ENCODE measurements at regions not wholly inside any gene's neighbourhood (a gene's known extent, or its start where the extent isn't known, plus 50 kb on each side); places are given as distances from the start of the nearest gene placed in this dataset.

DNA sequence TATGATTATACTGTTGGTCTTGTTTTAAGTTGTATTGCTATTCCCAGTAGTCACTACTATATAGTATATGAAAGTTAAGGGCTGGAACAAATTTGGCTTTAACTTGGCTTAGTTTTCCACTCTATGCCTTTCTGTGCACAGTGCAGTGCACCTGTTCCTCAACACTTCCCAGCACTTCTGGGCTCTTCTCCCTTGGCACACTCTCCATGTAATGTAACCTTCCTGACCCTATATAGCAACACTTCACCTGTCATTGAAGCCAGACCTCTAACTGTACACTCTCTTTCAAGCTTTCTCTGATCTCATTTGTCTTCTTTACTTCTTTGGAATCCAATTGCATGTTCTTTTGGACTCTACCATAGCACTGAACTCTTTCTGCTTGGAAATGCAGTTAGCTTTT is 83.9 kb upstream of the SMIM30 start:
- Histone ChIP-seq H3K9ac (ENCODE audit: control insufficient read depth, insufficient read depth, low read length) (no peak overlapping the region), H3K4me2 (ENCODE audit: control insufficient read depth, insufficient read depth) (no peak overlapping the region), H3K4me3 (no peak overlapping the region), H4K20me1 (ENCODE audit: control insufficient read depth, insufficient read depth) (no peaks in the 10 kb centered on the region), H3K36me3 (ENCODE audit: control insufficient read depth in 2 of 2, insufficient read depth in 2 of 2, low read length in 1 of 2) (no peaks in the 10 kb centered on the region), H3K27me3 (replicated peaks in 1 of 2; ENCODE audit: control insufficient read depth in 2 of 2, insufficient read depth in 2 of 2, low read length in 1 of 2) (no peaks in the 10 kb centered on the region), H3K4me1 (ENCODE audit: control insufficient read depth, insufficient read depth, low read length) (no peaks in the 10 kb centered on the region), H3K79me2 (ENCODE audit: control insufficient read depth, insufficient read depth, low read length) (no peaks in the 10 kb centered on the region), H3K27ac (ENCODE audit: control insufficient read depth, insufficient read depth) (no peak overlapping the region), H2AFZ (ENCODE audit: control insufficient read depth, low read depth, low read length) (no peak overlapping the region), H3K9me3 (replicated peaks; ENCODE audit: control insufficient read depth, insufficient read depth, low read length) (no peaks in the 10 kb centered on the region)
- in situ Hi-C loops (cut with MboI) = no loop called here
- BruUV-seq (replicated peaks) = no TSS peak
- TF ChIP-seq NFYA (IDR thresholded peaks at IDR 0.05; ENCODE audit: borderline replicate concordance, low read depth, low read length) (no peak), RCOR1 (conservative IDR thresholded peaks at IDR 0.05; ENCODE audit: low read depth, low read length) (no peak)
- FAIRE-seq (no peak), ATAC-seq (no peak), DNase-seq (ENCODE audit: low read depth, low spot score) (no peak)
- intact Hi-C loops (cut with micrococcal nuclease; ENCODE audit: unreplicated experiment) = no loop called here
- ChIA-PET SMC1A (ENCODE audit: uncharacterized antibody, unreplicated experiment) (no interaction called here), CTCF (no interaction called here), RAD21 (ENCODE audit: unreplicated experiment) (no interaction called here), POLR2A (no interaction called here)

DNA sequence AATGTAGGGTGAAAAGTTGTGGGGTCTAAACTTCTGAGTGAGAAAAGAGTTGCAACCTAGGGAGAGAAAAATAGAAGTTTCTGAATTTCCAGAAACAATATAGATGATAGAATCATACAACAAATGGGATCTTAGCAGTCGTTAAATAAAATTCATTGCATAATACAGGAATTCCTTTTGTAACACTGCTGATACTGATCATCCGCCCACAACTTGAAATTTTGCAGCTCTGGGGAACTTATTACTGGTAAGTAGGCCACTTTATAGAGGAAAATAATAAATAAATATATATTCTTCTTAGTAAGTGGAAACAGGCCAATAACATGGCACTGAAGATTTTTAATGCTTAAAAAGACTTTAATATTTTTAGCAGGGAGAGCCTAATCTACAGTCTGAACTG is 81.9 kb upstream of the SMIM30 start:
- RAD21 ChIA-PET (ENCODE audit: unreplicated experiment) = no interaction called here

More for the DNA sequence above, 81.9 kb upstream of the SMIM30 start:
- ChIA-PET CTCF (interaction anchor here (1.9 kb wide), 1 partner anchor 15 kb away, joined by 6 read pairs; no protein-coding TSS in a partner anchor), SMC1A (ENCODE audit: uncharacterized antibody, unreplicated experiment) (interaction anchor here (1.6 kb wide), 1 partner anchor 23 kb away, joined by 3 read pairs; no protein-coding TSS in a partner anchor), POLR2A (no interaction called here)
- intact Hi-C loops (cut with micrococcal nuclease; ENCODE audit: unreplicated experiment) (no loop called here), in situ Hi-C loops (cut with MboI) (no loop called here)
- DNase-seq (ENCODE audit: low read depth, low spot score) (no peak), FAIRE-seq (no peak), ATAC-seq (no peak)
- Histone ChIP-seq H3K9ac (ENCODE audit: control insufficient read depth, insufficient read depth, low read length) (no peak overlapping the region), H3K27me3 (replicated peaks in 1 of 2; ENCODE audit: control insufficient read depth in 2 of 2, insufficient read depth in 2 of 2, low read length in 1 of 2) (no peaks in the 10 kb centered on the region), H3K9me3 (replicated peaks; ENCODE audit: control insufficient read depth, insufficient read depth, low read length) (no peaks in the 10 kb centered on the region), H4K20me1 (ENCODE audit: control insufficient read depth, insufficient read depth) (no peaks in the 10 kb centered on the region), H3K79me2 (ENCODE audit: control insufficient read depth, insufficient read depth, low read length) (no peaks in the 10 kb centered on the region), H3K4me3 (no peak overlapping the region), H3K36me3 (ENCODE audit: control insufficient read depth in 2 of 2, insufficient read depth in 2 of 2, low read length in 1 of 2) (no peaks in the 10 kb centered on the region), H2AFZ (ENCODE audit: control insufficient read depth, low read depth, low read length) (no peak overlapping the region), H3K4me2 (ENCODE audit: control insufficient read depth, insufficient read depth) (no peak overlapping the region), H3K27ac (ENCODE audit: control insufficient read depth, insufficient read depth) (no peak overlapping the region), H3K4me1 (ENCODE audit: control insufficient read depth, insufficient read depth, low read length) (no peaks in the 10 kb centered on the region)
- no TSS peak for BruUV-seq (replicated peaks)
- TF ChIP-seq SMAD1 (IDR thresholded peaks at IDR 0.05; ENCODE audit: low read depth, partially characterized antibody) (no peak), SUZ12 (IDR thresholded peaks at IDR 0.05; ENCODE audit: unreplicated experiment) (no peak), IKZF2 (IDR thresholded peaks at IDR 0.05) (no peak)
- TF ChIP-seq, protein P1, sequence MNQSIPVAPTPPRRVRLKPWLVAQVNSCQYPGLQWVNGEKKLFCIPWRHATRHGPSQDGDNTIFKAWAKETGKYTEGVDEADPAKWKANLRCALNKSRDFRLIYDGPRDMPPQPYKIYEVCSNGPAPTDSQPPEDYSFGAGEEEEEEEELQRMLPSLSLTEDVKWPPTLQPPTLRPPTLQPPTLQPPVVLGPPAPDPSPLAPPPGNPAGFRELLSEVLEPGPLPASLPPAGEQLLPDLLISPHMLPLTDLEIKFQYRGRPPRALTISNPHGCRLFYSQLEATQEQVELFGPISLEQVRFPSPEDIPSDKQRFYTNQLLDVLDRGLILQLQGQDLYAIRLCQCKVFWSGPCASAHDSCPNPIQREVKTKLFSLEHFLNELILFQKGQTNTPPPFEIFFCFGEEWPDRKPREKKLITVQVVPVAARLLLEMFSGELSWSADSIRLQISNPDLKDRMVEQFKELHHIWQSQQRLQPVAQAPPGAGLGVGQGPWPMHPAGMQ (IDR thresholded peaks at IDR 0.05; ENCODE audit: borderline replicate concordance) = no peak
- 0% methylated on average over 2 of the region's 2 CpGs for whole genome bisulfite sequencing (ENCODE audit: insufficient coverage, insufficient replicate concordance, low lambda C conversion rate, missing lambda C conversion rate)
